HG03025 (cell line): ENCODE measurements at regions not wholly inside any gene's neighbourhood (a gene's known extent, or its start where the extent isn't known, plus 50 kb on each side); places are given as distances from the start of the nearest gene placed in this dataset.
"Not testable (repeated sequence)": the region's sequence is repeated elsewhere in the genome, so short reads cannot be mapped to it uniquely, and the experiment has no call there.

Source experiments
- ATAC-seq: cut with Tn5 transposase; IDR thresholded peaks from one replicate; pipeline ENCODE4 v1.9.1; 2021; ENCODE audit warnings: mild to moderate bottlenecking, moderate library complexity; ENCODE audit not compliant: unreplicated experiment, low FRiP score

DNA sequence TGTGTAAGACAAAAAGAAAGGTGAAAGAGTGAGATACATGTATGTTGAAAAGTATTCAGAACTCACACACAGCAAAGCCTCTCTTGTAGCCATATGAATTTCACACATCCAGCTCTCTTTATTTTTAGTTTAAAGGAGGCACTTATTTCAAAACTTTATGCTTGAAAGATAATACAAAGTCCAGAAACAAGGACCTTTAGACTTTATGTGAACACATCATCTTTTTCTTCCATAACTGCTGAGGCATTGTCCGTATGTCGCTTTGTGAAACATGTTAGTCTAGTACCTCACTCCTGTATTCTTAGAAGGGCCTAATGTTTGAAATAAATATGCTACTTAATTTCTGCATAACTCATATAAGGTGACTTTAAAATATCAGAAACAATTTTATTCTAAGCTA lies 763.4 kb downstream of the GBE1 start:
- ATAC-seq, result no peak

DNA sequence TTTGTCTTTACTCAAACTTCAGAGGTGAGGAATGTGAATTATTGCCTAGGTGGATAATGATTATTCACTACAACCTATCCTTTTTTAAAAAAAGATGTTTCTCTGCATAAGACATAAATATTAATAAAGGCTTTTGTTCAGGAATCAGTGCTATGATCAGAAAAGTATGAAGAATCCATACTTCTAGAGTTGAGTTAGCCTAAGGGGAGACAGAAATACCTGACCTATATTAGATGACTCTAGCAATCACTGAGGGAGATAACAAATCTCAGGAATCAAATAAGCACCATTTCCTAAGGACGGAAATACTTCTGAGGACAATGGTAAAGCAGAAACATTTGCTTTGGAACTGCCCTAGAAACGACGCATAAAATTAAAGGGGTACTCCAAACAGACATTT lies 763.8 kb downstream of the GBE1 start:
- ATAC-seq, result no peak

- ATAC-seq, result no peak
Measured at GRCh38 chr3:80994767-80995166, 766.7 kb downstream of the GBE1 start.

GRCh38 chr3:80994085-80994665 lies 767.3 kb downstream of the GBE1 start:
- no peak for ATAC-seq

DNA sequence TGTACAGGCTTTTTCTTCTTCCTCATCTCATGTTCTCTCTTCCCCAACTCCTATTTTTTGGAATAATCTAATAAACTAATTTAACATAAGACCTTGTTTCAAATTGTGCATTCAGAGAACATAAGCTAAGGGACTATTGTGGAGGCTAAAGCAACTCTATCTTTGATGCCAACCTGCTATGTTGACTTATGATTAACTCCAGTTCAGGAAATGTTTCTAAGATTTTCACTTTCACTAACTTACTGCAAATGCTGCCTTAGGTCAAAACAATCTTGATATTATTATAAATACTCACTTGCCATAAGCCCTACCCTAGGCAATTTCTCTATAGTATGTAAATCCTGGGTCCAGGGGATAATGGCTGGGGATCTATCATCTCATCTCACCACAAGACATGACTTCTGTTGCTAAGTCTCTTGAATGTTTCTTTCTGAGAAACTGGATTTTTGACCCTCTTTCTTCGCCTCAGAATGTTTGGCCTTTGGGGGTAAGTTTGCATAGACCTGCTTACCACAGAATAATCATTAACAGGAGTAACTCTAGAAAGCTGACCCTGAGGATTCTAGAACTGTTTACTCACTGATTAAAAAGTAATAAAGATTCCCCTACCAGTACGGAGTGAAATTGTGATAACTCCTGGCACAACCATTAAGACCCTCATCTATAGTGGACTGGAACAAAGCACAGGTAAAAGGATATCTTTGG lies 768.1 kb downstream of the GBE1 start:
- ATAC-seq, result no peak

DNA sequence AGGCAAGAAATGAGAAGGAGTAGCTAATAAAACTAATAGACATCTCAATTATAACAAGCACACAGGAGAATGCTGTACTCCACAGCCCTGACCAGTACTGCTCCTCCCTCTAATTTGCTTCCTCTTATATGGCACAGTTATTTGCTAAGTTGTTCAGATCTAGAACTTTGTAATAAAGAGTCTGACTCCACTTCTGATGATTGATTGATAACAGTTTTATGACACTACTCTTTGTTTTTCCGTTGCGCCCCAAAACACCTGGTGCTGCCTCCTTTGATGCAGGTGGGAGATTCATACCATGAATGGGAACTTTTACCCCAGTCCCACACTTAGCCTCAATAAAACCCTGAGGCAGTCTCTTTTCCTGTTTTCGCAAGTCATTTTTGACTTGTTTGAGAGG lies 777.7 kb downstream of the GBE1 start:
- ATAC-seq, result no peak

DNA sequence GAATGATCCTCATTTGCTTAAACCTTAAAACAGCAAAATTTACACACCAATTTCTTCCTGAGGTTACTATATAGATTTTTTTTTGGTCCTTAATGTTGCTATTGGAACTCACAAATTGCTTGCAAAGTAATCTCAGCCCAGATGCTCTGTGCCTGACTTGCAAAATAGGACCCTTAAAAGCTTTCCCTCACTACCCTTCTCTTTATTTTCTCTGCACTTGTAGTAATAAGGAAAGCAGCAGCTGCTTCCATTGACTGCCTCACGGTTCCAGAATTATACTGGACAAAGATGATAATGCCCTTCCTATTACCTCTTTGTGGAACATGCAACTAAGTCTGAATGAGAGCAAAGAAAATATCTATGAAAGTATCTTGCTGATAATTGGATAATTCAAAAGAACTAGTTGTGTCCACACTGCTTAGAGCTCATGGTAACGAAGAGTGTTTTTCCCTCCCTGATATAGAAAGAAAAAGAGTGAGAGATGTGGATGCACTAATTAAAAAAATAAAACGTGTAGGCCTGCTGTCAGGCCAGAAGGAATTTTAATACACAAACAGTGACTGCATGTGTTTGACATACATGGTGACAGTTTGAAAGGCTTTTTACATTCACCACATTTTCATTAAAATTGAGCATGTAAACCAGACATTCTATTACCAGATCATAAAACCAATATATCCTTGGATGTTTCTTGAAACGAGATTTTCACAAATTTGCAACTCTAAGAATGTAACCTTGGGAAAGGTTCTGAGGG lies 783.1 kb downstream of the GBE1 start:
- ATAC-seq, result no peak

- ATAC-seq, result no peak
Measured at GRCh38 chr3:80970292-80970691, 791.2 kb downstream of the GBE1 start.

- ATAC-seq, result no peak
Measured at GRCh38 chr3:80929576-80929975, 831.9 kb downstream of the GBE1 start.

DNA sequence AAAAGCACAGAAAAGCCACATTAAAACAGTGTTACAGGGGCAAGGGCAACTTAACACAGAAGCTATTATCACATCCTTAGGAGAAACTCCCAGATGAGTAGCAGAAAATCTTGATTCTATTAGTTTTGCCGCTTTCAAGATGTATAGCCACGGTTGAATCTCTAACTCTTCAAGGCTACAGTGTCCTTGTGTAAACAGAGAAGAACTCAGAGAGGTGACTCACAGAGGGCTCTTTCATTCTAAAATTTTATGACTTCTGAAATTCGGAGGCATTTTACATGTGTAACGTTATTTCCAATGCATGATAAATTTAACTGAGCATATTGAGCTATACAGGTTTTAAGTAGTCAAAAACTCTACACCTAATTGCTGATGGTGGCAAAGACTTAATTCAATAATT lies 846.6 kb downstream of the GBE1 start:
- ATAC-seq, result no peak

DNA sequence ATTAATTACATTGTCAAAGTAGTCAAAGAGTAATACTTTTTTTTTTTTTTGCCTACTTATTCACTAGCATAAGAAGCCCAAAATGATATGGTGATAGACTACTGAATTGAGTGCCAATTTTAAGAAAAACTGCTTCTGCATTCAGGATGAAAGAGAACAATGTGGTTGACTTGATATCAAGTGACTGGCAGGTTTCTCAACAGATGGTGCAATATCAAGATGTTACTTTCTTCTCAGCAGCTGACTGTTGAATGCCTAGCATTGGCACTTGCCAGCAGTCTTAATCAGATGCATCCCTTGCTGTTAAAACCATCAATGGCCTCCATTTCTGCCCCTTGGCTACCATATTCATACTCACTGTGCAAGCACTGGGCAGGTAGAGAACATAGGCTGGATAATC lies 863.2 kb downstream of the GBE1 start:
- no peak for ATAC-seq

DNA sequence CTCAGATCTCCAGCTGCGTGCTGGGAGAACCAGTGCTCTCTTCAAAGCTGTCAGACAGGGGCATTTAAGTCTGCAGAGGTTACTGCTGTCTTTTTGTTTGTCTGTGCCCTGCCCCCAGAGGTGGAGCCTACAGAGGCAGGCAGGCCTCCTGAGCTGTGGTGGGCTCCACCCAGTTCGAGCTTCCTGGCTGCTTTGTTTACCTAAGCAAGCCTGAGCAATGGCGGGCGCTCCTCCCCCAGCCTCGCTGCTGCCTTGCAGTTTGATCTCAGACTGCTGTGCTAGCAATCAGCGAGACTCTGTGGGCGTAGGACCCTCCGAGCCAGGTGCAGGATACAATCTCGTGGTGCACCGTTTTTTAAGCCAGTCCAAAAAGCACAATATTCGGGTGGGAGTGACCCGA lies 864.4 kb downstream of the GBE1 start:
- ATAC-seq, result not testable (repeated sequence)

DNA sequence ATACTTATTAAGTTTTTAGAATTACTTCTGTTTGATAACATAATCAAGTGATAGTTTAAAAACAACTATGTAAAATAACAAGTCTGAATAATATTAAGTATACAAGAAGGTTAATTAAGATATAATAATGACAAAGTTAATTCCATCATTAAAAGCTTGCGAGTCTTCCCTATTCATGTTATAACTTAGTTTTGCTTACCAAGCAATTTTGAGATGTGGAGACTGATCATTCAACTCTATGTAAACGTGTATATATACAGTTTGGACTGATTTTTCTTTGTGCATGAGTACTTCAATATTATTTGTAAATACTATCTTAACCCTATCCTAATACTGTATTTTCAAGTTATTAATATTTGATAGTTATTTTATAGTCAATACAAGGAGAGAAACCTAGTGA lies 870.9 kb downstream of the GBE1 start:
- ATAC-seq, result no peak

DNA sequence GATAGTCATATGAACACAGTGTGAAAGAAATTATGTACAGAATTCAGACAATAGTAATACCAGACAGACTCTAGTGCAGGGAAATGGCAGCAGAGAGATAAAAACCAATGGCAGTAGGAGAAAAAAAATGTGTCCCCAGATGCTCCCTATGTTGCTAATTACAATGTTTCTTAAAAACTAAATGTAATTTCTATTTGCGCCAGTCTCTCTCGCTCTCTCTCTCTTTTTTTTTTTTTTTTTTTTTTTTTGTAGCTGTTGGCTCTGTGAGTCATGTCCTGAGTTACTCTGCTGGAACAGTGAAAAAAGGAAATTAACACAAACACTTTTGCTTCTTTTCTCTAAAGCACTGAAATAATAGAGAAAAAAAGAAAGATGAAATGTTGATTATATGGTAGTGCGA lies 871.9 kb downstream of the GBE1 start:
- ATAC-seq, result no peak

DNA sequence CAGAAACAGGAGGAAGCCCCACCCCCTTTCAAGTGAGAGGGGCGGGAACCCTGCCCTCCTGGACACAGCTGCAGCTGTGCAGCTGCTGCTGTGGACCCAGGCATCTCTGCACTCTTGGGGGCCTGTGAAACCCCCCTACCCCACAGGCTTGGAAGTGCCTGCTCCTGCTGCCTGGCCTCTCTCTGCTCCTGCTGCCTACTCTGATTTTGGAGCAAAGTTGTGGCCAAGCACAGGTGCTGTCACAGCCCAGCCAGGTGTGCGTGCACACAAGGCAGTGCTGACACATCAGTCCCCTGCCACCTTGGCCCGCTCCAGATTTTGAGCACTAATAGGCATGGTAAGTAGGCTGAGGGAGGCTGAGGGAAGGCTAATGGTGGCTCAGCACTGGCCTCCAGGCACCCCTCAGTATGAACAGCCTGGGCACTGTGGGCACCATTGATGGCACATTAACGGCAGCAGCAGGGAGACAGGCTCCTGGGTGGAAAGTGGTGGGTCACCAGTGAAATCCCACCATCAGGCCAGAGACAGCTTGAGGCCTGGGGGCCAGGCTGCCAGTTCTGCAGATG lies 890.9 kb downstream of the GBE1 start:
- no peak for ATAC-seq

GRCh38 chr3:80855482-80855881 lies 906.0 kb downstream of the GBE1 start:
- ATAC-seq, result no peak

- ATAC-seq, result no peak
Measured at GRCh38 chr3:80836395-80836794, 925.0 kb downstream of the GBE1 start.

DNA sequence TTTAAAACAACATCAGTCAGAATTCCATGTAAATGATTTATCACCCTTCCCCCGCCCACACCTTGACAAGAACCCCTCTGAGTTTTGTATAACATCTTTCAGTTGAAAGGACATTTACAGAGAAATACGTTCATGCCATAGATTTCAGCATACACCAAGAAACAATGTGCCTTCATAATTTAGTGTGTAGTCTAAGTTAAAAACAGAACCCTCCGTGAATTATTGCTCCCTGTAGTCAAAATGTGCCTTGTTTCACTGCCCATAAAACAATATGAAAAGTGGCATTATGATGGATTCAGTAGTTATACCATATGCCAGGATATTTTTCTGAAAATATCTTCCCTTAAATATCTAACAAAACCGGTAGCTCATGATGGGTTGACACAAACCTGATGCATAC lies 953.9 kb downstream of the GBE1 start:
- no peak for ATAC-seq

GRCh38 chr3:80806673-80807072 lies 954.8 kb downstream of the GBE1 start:
- ATAC-seq, result no peak

- no peak for ATAC-seq
Measured at GRCh38 chr3:80788914-80789313, 972.5 kb downstream of the GBE1 start.

DNA sequence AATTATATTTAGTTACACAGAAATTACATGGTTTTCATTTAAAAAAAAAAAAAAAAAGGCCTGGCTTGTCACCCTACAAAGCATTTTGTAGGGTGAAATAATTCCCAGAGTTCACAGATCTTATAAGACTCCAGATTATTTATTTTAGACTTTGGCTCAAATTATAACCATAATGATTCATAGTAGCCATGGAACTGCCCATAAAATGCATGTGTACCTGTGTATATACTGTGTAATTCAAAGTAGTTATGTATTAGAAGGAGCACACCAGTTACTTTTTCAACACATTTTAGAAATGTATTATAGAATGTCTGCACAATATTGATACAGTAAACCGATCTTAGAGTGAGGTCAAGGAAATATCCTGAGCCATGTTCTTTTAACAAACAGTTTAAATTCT lies 975.6 kb downstream of the GBE1 start:
- no peak for ATAC-seq

DNA sequence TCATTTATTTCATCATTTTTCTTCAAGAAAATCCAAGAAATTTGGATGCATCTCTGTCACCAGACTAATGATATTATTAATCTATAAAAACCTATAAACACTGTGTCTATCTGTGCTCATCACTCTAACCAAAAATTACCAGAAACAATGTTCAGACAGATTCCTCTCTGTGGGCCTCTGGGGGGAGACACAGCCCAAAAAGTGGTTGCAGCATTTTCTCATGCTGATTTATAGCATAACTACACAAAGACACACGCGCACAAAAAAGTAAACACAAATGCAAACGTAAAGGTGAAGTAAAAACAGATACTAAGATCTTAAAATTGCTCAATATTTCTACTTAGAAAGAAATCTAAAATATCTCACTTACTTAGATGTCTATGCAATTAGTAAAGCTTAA lies 976.0 kb downstream of the GBE1 start:
- ATAC-seq, result no peak
